NCI-H446 (cell line): ENCODE measurements at regions not wholly inside any gene's neighbourhood (a gene's known extent, or its start where the extent isn't known, plus 50 kb on each side); places are given as distances from the start of the nearest gene placed in this dataset.
A peak's percentile ranks its signal among the peaks of the same experiment; 100 is the strongest.

Experiments
- DNase-seq, 2 experiments: peaks; one replicate each; lab custom pipeline; 2025; lab: John Stamatoyannopoulos, UW

- no peak for DNase-seq
Observed at GRCh38 chr11:95308512-95309035, 77.6 kb upstream of the SESN3 start.

DNA sequence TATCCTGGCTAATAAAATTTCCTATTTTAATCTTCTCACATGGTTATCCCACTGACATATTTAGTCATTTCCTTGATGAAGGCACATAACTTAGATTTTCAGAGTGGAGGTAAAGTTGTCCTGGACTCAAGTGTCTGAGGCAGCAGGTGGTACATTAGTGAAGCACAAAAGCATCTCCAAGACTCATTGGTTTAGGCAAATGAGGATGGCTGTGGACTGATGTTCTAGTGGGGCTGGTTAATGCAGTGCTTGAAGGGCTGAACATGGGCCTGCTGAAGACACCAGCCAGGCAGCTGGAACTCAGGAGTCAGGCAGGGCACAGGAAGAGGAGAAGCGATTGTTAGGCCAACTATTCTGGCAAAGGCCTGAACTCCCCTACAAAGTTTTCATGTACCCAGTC lies 76.3 kb upstream of the SESN3 start:
- DNase-seq, result no peak

- no peak for DNase-seq
Observed at GRCh38 chr11:95306801-95307200, 75.8 kb upstream of the SESN3 start.

GRCh38 chr11:95306123-95306522 lies 75.1 kb upstream of the SESN3 start:
- no peak for DNase-seq

DNA sequence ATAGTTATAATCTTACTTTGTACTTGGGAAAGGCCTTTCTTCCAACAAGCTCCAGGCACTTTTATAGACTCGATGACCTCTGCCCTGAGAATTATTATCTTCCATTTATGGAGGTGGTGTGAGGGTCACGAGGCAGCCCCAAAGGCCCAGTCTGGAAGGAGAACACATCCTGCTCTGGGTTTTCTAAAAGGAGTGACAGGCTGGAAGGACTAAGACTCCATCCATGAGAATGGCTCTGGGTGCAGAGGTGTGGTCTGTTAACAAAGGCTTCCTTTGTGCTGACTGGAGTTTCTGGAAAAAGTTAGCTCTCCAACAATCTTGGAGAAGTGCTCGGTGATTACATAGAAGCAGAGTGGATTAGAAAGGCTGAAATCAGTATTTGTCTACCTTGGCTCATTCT lies 74.7 kb upstream of the SESN3 start:
- DNase-seq, result no peak

DNA sequence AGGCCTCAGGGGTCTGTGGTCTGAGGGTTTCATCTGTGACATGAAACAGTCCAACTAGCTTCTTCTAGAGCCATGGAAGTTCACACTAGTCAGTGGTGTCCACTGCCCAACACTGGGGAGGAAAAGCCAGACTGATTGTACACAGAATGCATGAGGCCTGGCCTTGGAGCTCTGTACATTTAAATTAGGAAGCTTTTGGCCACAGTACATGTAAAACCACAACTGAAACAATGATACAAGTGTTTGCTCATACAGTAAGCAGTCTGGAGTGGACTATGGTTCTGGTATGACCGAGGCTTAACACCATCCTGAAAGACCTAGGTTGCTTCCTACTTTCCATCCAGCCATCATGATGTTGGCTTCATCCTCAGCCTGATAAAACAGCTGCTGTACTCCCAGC lies 73.8 kb upstream of the SESN3 start:
- DNase-seq, result no peak

DNA sequence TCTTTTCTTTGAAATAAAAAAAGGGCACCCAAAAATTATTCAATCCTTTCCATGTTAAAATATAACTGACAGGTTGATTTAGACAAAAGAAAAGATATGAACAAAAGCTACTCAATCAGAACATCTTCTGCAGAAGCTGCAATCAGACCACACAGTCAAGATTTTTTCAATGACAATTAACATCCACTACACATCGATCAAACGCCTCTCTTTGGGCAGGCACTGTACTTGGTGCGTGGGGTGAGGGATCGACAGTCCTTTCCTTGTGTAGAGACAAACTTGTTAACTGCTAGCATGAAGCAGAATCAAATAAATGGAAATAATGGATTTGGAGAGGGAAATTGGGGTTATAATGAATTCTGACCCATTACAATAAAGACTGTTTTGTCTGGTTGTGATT lies 71.2 kb upstream of the SESN3 start:
- DNase-seq, result no peak

DNA sequence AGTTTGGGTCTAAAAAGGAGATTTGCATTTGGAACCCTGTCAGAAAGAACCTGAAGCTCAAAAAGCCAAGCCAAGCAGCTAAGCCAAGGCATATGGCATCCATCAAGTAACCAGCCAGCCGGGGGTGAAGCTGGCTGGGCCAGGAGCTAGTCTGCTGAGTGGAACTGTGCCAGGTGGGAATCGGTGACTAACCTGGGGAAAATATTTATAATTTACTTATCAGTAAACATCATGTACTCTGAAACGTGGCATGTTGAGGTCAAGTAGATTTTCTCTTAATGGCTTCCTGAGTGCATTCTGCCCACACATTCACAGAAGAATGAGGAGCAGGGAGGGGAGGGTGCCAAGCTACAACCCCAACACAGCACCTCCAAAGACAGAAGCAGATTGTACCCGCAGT lies 70.5 kb upstream of the SESN3 start:
- DNase-seq, result peak in 1 of 2 experiments; percentile 82

GRCh38 chr11:95299078-95299679 lies 68.2 kb upstream of the SESN3 start:
- DNase-seq, result no peak

GRCh38 chr11:95297680-95298452 lies 66.9 kb upstream of the SESN3 start:
- peak in 1 of 2 experiments; percentile 49 for DNase-seq

DNA sequence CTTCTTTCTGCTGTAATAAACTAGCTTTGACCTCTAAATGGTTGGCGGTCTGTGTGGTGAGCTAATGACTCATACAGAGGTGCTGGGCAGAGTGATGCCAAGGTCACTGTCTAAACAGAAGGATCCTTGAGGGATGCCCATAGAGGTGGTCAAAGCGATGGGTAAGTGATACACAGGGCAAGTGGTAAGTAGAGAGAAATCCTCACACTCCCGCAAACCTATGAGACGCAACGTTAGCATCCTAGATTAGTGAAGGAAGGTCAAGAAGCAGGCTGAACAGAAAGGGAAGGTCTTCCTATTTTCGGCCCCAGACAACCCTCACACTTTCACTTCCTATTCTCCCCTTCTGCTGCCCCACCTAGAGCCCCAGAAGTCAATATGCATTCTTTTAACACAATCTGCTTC lies 65.6 kb upstream of the SESN3 start:
- no peak for DNase-seq

GRCh38 chr11:95296165-95296564 lies 65.2 kb upstream of the SESN3 start:
- DNase-seq, result no peak

DNA sequence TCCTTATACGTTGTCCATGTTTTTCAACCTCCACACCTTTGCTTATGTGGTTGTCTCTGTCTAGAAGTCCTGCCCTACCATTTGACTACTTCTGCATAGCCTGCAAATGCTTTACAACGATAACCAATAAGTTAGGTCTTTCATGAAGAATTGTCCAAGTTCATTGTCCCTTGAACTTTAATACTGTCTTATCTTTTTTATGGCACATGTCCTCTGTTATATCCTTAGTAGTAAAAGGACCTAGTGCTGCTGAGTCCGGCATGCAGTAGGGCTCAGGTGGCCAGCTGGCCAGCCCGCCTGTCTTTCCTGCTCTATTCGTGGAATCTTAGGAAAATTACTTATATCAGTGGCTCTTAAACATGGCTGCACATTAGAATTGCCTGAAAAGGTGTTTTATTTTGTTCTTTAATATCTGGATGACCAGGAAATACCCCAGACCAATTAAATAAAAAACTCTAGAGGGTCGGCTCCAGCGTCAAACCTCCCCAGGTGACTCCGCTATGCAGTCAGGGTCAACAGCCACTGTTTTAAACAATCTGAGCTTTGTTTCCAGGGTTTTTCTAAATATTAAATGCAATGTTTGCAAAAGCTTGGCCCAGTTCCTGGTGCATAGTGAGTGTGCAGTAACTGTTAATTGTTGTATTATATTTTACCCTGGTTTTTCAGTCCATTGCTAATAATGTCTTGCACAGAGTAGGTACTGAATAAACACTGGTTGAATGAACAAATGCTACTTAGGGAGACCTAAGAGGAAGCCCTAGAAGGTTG lies 64.6 kb upstream of the SESN3 start:
- DNase-seq, result no peak

GRCh38 chr11:95294701-95295100 lies 63.7 kb upstream of the SESN3 start:
- DNase-seq, result no peak

DNA sequence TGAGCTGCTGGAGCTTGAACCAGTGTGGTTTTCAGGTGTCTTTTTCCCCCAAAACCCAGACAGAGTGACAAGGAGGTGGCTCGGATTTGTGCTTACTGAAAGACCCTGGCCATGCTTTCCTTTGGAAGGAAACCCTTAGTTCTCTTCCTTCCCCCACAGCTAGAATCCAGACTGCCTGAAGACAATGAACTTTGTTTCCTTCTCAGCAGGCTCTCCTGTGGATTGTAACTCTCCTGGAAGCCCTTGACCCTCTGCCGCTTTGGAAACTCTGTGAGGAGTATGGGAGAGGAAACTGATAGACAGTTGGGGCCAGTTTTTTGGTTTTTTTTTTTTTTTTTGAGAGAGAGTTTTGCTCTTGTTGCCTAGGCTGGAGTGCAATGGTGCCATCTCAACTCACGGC lies 62.1 kb upstream of the SESN3 start:
- no peak for DNase-seq

GRCh38 chr11:95291946-95292345 lies 60.9 kb upstream of the SESN3 start:
- DNase-seq, result no peak

DNA sequence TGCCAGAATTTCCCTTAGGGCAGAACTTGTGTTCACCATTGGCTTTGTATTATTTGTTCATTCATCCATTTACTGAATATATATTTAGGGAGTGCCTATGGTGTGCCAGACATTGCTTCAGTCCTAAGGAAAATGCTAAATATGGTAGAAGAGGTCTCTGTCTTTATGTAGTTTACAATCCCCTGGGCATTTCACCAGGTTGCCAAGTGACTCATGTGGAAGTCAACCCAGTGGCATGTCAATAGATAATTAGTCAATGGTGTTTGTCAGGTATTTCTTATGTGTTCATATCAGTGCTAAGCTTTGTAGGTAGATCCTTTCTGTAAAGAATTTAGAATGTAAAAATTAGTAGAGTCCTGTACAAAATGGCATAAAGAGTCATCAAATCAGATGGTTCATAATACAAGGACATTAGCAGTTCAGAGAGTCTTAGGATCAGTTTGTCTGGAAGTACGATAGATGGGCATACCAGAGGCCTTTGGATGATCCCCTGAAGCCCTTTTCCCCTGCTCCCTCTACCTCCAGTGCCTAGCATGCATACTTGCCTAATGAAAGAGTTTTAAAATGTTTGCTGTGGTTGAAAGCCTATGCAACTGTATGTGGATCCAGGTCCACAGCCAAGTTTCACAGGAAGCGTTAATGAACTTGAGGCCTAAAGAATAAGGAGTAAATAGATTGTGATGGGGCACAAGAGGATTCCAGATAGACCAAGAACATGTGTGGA lies 58.5 kb upstream of the SESN3 start:
- DNase-seq, result no peak

- DNase-seq, result no peak
Observed at GRCh38 chr11:95284057-95285052, 53.4 kb upstream of the SESN3 start.

GRCh38 chr11:95283650-95284049 lies 52.6 kb upstream of the SESN3 start:
- no peak for DNase-seq

DNA sequence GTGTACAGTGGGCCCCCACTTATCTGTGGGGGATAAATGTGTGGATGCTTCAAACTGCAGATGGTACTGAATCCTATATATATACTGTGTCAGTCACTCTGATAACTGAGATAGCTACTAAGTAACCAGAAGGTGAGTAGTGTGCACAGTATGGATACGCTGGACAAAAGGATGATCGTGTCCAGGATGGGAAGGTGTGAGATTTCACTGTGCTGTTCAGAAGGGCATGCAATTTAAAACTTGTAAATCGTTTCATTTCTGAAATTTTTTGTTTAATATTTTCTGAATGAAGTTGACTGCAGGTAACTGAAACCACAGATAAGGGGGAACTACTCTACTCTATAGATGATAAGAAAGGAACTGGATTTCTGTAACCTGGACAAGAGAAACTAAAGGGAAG lies 52.1 kb upstream of the SESN3 start:
- no peak for DNase-seq

DNA sequence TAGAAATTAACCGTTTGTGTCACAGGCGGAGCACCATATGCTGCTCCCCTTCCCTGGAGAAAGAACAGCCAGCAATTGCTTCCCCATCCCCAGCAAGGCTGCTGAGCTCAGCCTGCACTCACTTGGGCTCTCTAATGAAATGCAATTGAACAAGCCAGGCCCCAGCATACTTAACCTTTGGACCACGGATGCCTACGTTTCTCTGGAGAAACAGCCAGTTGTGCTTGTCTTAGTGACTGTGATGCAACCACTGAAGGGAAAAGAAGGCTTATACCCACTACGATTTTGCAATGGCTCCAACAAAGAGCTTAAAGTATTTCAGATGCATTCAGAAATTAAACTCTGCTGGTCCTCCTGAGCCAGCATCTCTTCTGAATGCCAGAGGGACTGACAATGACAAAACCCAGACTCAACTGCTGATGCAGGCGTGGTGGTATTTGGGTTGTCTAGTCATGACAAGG lies 51.3 kb upstream of the SESN3 start:
- DNase-seq, result peak in 1 of 2 experiments; percentile 45
